Vagina (tissue), 2 donors: ENCODE measurements at regions not wholly inside any gene's neighbourhood (a gene's known extent, or its start where the extent isn't known, plus 50 kb on each side); places are given as distances from the start of the nearest gene placed in this dataset.

Experiments used
- CTCF ChIP-seq, 3 experiments: fragments of 450-650 bp in 2 of 3; fragments of 200-600 bp in 1 of 3; sonication (generic) in 1 of 3; IDR thresholded peaks; one replicate each; pipeline ENCODE4 v1.5.1; 2017 to 2019; ENCODE audit warnings: antibody characterized with exemption in 3 of 3, mild to moderate bottlenecking in 2 of 3, moderate library complexity in 2 of 3
- POLR2A ChIP-seq, 2 donors: fragments of 450-650 bp; IDR thresholded peaks; one replicate each; pipeline ENCODE4 v1.6.1; 2017; ENCODE audit warnings: antibody characterized with exemption in 2 of 2, mild to moderate bottlenecking in 2 of 2, moderate library complexity in 2 of 2
- POLR2AphosphoS5 ChIP-seq, 2 donors: sonication (generic); formaldehyde crosslinking; IDR thresholded peaks; one replicate each; pipeline ENCODE4 v1.9.0; 2017; ENCODE audit warnings: antibody characterized with exemption in 2 of 2, mild to moderate bottlenecking in 2 of 2, low read depth in 1 of 2; ENCODE audit not compliant: insufficient read depth in 1 of 2

- TF ChIP-seq CTCF (IDR thresholded peaks at IDR 0.05) (no peak), POLR2A (IDR thresholded peaks at IDR 0.05) (no peak), POLR2AphosphoS5 (IDR thresholded peaks at IDR 0.05; ENCODE audit: insufficient read depth in 1 of 2, low read depth in 1 of 2) (no peak)
Observed at GRCh38 chrX:9345957-9346356, 118.9 kb upstream of the TBL1X start.
